ENCODE measurements at regions not wholly inside any gene's neighbourhood (a gene's known extent, or its start where the extent isn't known, plus 50 kb on each side); places are given as distances from the start of the nearest gene placed in this dataset.

GRCh38 chr2:21267232-21267835 is 143.6 kb downstream of the TDRD15 start:
- Histone ChIP-seq H3K36me3 (ENCODE audit: insufficient read depth, low read length) (no peaks in the 10 kb centered on the region), H3K27me3 (ENCODE audit: insufficient read depth, low read length, poor library complexity) (no peaks in the 10 kb centered on the region), H3K27ac (ENCODE audit: low read length) (no peak overlapping the region), H2AFZ (ENCODE audit: low read depth, low read length) (no peak overlapping the region), H3K79me2 (ENCODE audit: insufficient read depth, low read length) (no peaks in the 10 kb centered on the region), H3K4me2 (ENCODE audit: insufficient read depth, low read length) (no peak overlapping the region), H3K9me3 (ENCODE audit: insufficient read depth, low read length, severe bottlenecking) (no peaks in the 10 kb centered on the region), H3K4me3 (ENCODE audit: low read depth in 1 of 2, low read length in 2 of 2) (no peak overlapping the region), H3K9ac (ENCODE audit: low read depth, low read length) (no peak overlapping the region), H3K4me1 (ENCODE audit: insufficient read depth, low read length) (no peaks in the 10 kb centered on the region), H4K20me1 (ENCODE audit: insufficient read depth, low read length) (no peaks in the 10 kb centered on the region)
- ATAC-seq (ENCODE audit: insufficient read depth, low read depth) (no peak), DNase-seq (no peak)
- TF ChIP-seq EZH2 (IDR thresholded peaks at IDR 0.05; ENCODE audit: borderline replicate concordance, low read depth, low read length, severe bottlenecking): no peak
- TF ChIP-seq CTCF (IDR thresholded peaks at IDR 0.05; ENCODE audit: borderline replicate concordance, extremely low read depth, low read length, poor library complexity, severe bottlenecking): no peak

GRCh38 chr2:21268197-21268877 is 144.6 kb downstream of the TDRD15 start:
- no peaks in the 10 kb centered on the region for H3K4me1 ChIP-seq (ENCODE audit: insufficient read depth, low read length)
- DNase-seq (no peak), ATAC-seq (ENCODE audit: insufficient read depth, low read depth) (no peak)
- no peak for TF ChIP-seq EZH2 (IDR thresholded peaks at IDR 0.05; ENCODE audit: borderline replicate concordance, low read depth, low read length, severe bottlenecking)
- TF ChIP-seq CTCF (IDR thresholded peaks at IDR 0.05; ENCODE audit: borderline replicate concordance, extremely low read depth, low read length, poor library complexity, severe bottlenecking): no peak
- H3K9ac ChIP-seq (ENCODE audit: low read depth, low read length): no peak overlapping the region
- no peak overlapping the region for H3K4me3 ChIP-seq (ENCODE audit: low read depth in 1 of 2, low read length in 2 of 2)
- H4K20me1 ChIP-seq (ENCODE audit: insufficient read depth, low read length): no peaks in the 10 kb centered on the region
- no peak overlapping the region for H2AFZ ChIP-seq (ENCODE audit: low read depth, low read length)
- no peaks in the 10 kb centered on the region for H3K27me3 ChIP-seq (ENCODE audit: insufficient read depth, low read length, poor library complexity)
- no peak overlapping the region for H3K4me2 ChIP-seq (ENCODE audit: insufficient read depth, low read length)
- H3K79me2 ChIP-seq (ENCODE audit: insufficient read depth, low read length): no peaks in the 10 kb centered on the region
- no peaks in the 10 kb centered on the region for H3K36me3 ChIP-seq (ENCODE audit: insufficient read depth, low read length)
- no peaks in the 10 kb centered on the region for H3K9me3 ChIP-seq (ENCODE audit: insufficient read depth, low read length, severe bottlenecking)
- no peak overlapping the region for H3K27ac ChIP-seq (ENCODE audit: low read length)

- no peaks in the 10 kb centered on the region for H3K9me3 ChIP-seq (ENCODE audit: insufficient read depth, low read length, severe bottlenecking)
- H4K20me1 ChIP-seq (ENCODE audit: insufficient read depth, low read length): no peaks in the 10 kb centered on the region
- H3K4me2 ChIP-seq (ENCODE audit: insufficient read depth, low read length): no peak overlapping the region
- H3K36me3 ChIP-seq (ENCODE audit: insufficient read depth, low read length): no peaks in the 10 kb centered on the region
- no peak overlapping the region for H3K27ac ChIP-seq (ENCODE audit: low read length)
- ATAC-seq (ENCODE audit: insufficient read depth, low read depth): no peak
- no peaks in the 10 kb centered on the region for H3K79me2 ChIP-seq (ENCODE audit: insufficient read depth, low read length)
- no peaks in the 10 kb centered on the region for H3K4me1 ChIP-seq (ENCODE audit: insufficient read depth, low read length)
- no peak overlapping the region for H3K9ac ChIP-seq (ENCODE audit: low read depth, low read length)
- TF ChIP-seq EZH2 (IDR thresholded peaks at IDR 0.05; ENCODE audit: borderline replicate concordance, low read depth, low read length, severe bottlenecking) (no peak), CTCF (IDR thresholded peaks at IDR 0.05; ENCODE audit: borderline replicate concordance, extremely low read depth, low read length, poor library complexity, severe bottlenecking) (no peak)
- H3K4me3 ChIP-seq (ENCODE audit: low read depth in 1 of 2, low read length in 2 of 2): no peak overlapping the region
- no peaks in the 10 kb centered on the region for H3K27me3 ChIP-seq (ENCODE audit: insufficient read depth, low read length, poor library complexity)
- DNase-seq: no peak
- no peak overlapping the region for H2AFZ ChIP-seq (ENCODE audit: low read depth, low read length)
Observed at GRCh38 chr2:21268878-21269224, 145.1 kb downstream of the TDRD15 start.

Measured in DND-41 (cell line).